Left ventricle myocardium inferior (tissue), 1 donor: ENCODE measurements at regions not wholly inside any gene's neighbourhood (a gene's known extent, or its start where the extent isn't known, plus 50 kb on each side); places are given as distances from the start of the nearest gene placed in this dataset.

Experiments
- DNase-seq: peaks from one replicate; pipeline ENCODE4 v3.0.0-alpha.2; 2020
- H3K27ac ChIP-seq: fragments of 200-600 bp; replicated peaks from 2 replicates; pipeline ENCODE4 v1.8.0; 2021
- H3K27me3 ChIP-seq: fragments of 200-600 bp; 2 replicates; pipeline ENCODE4 v1.8.0; 2021; ENCODE audit warnings: low read depth
- H3K36me3 ChIP-seq: fragments of 200-600 bp; 2 replicates; pipeline ENCODE4 v1.8.0; 2021
- H3K4me1 ChIP-seq: fragments of 200-600 bp; 2 replicates; pipeline ENCODE4 v1.8.0; 2021
- H3K4me3 ChIP-seq: fragments of 200-600 bp; 2 replicates; pipeline ENCODE4 v1.8.0; 2021; ENCODE audit warnings: mild to moderate bottlenecking, moderate library complexity
- H3K9me3 ChIP-seq: fragments of 200-600 bp; replicated peaks from 2 replicates; pipeline ENCODE4 v1.8.0; 2021
- CTCF ChIP-seq: fragments of 200-600 bp; IDR thresholded peaks from 2 replicates; pipeline ENCODE4 v1.8.0; 2021; ENCODE audit warnings: antibody characterized with exemption, mild to moderate bottlenecking, borderline replicate concordance
- intact Hi-C: fragments of 100-400 bp; cut with micrococcal nuclease; formaldehyde crosslinking; loops from one replicate; pipeline ENCODE4 v1.11.0; 2022
- donor health status: DM: no; HTN: yes; CAD: no; lungs with severe emphysema.

- Histone ChIP-seq H3K9me3 (no peaks in the 10 kb centered on the region), H3K4me3 (no peak overlapping the region), H3K4me1 (no peaks in the 10 kb centered on the region), H3K27ac (no peak overlapping the region), H3K27me3 (peaks cover 23% of the 10 kb centered on the region), H3K36me3 (no peaks in the 10 kb centered on the region)
- DNase-seq = no peak
- intact Hi-C loops = no loop called here
- TF ChIP-seq CTCF = no peak
These were observed 637.7 kb upstream of the TMEM132C start for GRCh38 chr12:127629066-127629820.

- intact Hi-C loops = no loop called here
- Histone ChIP-seq H3K4me1 (no peaks in the 10 kb centered on the region), H3K36me3 (no peaks in the 10 kb centered on the region), H3K4me3 (no peak overlapping the region), H3K27me3 (peaks cover 42% of the 10 kb centered on the region), H3K27ac (no peak overlapping the region), H3K9me3 (no peaks in the 10 kb centered on the region)
- no peak for DNase-seq
- TF ChIP-seq CTCF = no peak
These were observed 634.5 kb upstream of the TMEM132C start for GRCh38 chr12:127632461-127632860.

GRCh38 chr12:127635838-127636237 is 631.1 kb upstream of the TMEM132C start:
- Histone ChIP-seq H3K9me3 (no peaks in the 10 kb centered on the region), H3K27me3 (peaks cover 45% of the 10 kb centered on the region), H3K4me3 (no peak overlapping the region), H3K36me3 (no peaks in the 10 kb centered on the region), H3K27ac (no peak overlapping the region), H3K4me1 (no peaks in the 10 kb centered on the region)
- DNase-seq = no peak
- intact Hi-C loops = no loop called here
- TF ChIP-seq CTCF = no peak

GRCh38 chr12:127636882-127637281 is 630.1 kb upstream of the TMEM132C start:
- TF ChIP-seq CTCF = no peak
- Histone ChIP-seq H3K27me3 (peaks cover 45% of the 10 kb centered on the region), H3K9me3 (no peaks in the 10 kb centered on the region), H3K4me3 (no peak overlapping the region), H3K4me1 (no peaks in the 10 kb centered on the region), H3K27ac (no peak overlapping the region), H3K36me3 (no peaks in the 10 kb centered on the region)
- intact Hi-C loops = no loop called here
- DNase-seq = no peak

- H3K4me1 ChIP-seq = no peaks in the 10 kb centered on the region
- TF ChIP-seq CTCF = no peak
- no peaks in the 10 kb centered on the region for H3K9me3 ChIP-seq
- H3K27me3 ChIP-seq = peaks cover 20% of the 10 kb centered on the region
- H3K27ac ChIP-seq = no peak overlapping the region
- intact Hi-C loops = no loop called here
- no peak overlapping the region for H3K4me3 ChIP-seq
- no peak for DNase-seq
- H3K36me3 ChIP-seq = no peaks in the 10 kb centered on the region
These were observed 626.6 kb upstream of the TMEM132C start for GRCh38 chr12:127640181-127640886.
